Esophagus muscularis mucosa (tissue), 4 donors: ENCODE measurements at regions not wholly inside any gene's neighbourhood (a gene's known extent, or its start where the extent isn't known, plus 50 kb on each side); places are given as distances from the start of the nearest gene placed in this dataset.

ENCODE experiments used
- DNase-seq: peaks from one replicate; pipeline ENCODE4 v3.0.0-alpha.2; 2017; ENCODE audit errors: extremely low spot score
- H3K27ac ChIP-seq, 4 donors: fragments of 200-600 bp; sonication (generic); replicated peaks in 1 of 4; 1 replicate in 3 of 4; 2 replicates in 1 of 4; pipeline ENCODE4 v1.5.1; 2016 to 2019; ENCODE audit warnings: mild to moderate bottlenecking in 1 of 4
- H3K27me3 ChIP-seq, 4 donors: fragments of 200-600 bp; sonication (generic); one replicate each; pipeline versions ENCODE4 v1.5.1 to v1.6.0; 2016 to 2019
- H3K36me3 ChIP-seq, 4 donors: fragments of 200-600 bp; sonication (generic); one replicate each; pipeline ENCODE4 v1.5.1; 2016 to 2019
- H3K4me1 ChIP-seq, 4 donors: fragments of 200-600 bp; sonication (generic); one replicate each; pipeline ENCODE4 v1.5.1; 2016 to 2019
- H3K4me3 ChIP-seq, 4 donors: fragments of 200-600 bp; sonication (generic); 1 replicate in 2 of 4; 2 replicates in 2 of 4; pipeline ENCODE4 v1.5.1; 2016 to 2019; ENCODE audit warnings: mild to moderate bottlenecking in 4 of 4, moderate library complexity in 1 of 4
- H3K9me3 ChIP-seq, 4 donors: fragments of 200-600 bp; sonication (generic); 1 replicate in 3 of 4; 2 replicates in 1 of 4; pipeline ENCODE4 v1.5.1; 2016 to 2019
- EP300 ChIP-seq: sonication (generic); formaldehyde crosslinking; IDR thresholded peaks from one replicate; pipeline ENCODE4 v1.6.1; 2017; ENCODE audit warnings: antibody characterized with exemption
- POLR2A ChIP-seq: fragments of 450-650 bp; IDR thresholded peaks from one replicate; pipeline ENCODE4 v1.6.1; 2017; ENCODE audit warnings: antibody characterized with exemption, moderate library complexity, mild to moderate bottlenecking, low read depth
- POLR2AphosphoS5 ChIP-seq, 2 donors: sonication (generic); formaldehyde crosslinking; IDR thresholded peaks; one replicate each; pipeline ENCODE4 v1.6.1; 2017; ENCODE audit warnings: antibody characterized with exemption in 2 of 2
- WGBS: methylation state at CpG from one replicate; pipeline ENCODE4 v1.1.5; 2018; 5-methylcytosine and 5-hydroxymethylcytosine counted together
- intact Hi-C: fragments of 100-400 bp; cut with DNase I; formaldehyde crosslinking; loops from one replicate; pipeline ENCODE4 v1.15.1; 2023
- TF ChIP-seq, protein P1 (sequence below), 3 experiments: fragments of 200-600 bp in 2 of 3; fragments of 450-650 bp in 1 of 3; sonication (generic) in 2 of 3; IDR thresholded peaks; one replicate each; pipeline ENCODE4 v1.5.1; 2017 to 2019; ENCODE audit warnings: antibody characterized with exemption in 3 of 3, mild to moderate bottlenecking in 2 of 3, moderate library complexity in 1 of 3

DNA sequence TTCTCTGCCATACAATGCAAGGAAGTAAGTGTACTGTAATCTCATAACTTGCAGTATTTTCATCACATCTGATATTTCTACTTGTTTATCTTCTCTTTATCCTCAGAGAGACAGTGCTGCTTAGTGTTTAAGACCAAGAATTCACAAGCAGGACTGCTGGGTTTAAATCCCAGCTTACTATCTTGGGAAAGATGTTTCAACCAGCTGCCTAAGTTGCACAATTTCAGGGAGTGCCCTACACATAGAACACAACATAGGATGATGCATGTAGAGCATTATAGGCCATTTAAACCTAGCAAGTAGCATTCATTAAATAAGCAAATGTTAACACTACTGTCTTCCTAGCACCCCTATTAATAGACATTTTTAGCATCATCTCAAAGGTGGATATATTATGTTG is 205.2 kb upstream of the CEP162 start:
- no peak overlapping the region for H3K4me3 ChIP-seq
- peaks cover 0 to 18% (median 0%) of the 10 kb centered on the region in 4 donors for H3K27me3 ChIP-seq
- H3K27ac ChIP-seq: no peak overlapping the region
- no peaks in the 10 kb centered on the region for H3K36me3 ChIP-seq
- H3K4me1 ChIP-seq: no peaks in the 10 kb centered on the region
- TF ChIP-seq POLR2AphosphoS5 (IDR thresholded peaks at IDR 0.05): no peak
- TF ChIP-seq, protein P1, sequence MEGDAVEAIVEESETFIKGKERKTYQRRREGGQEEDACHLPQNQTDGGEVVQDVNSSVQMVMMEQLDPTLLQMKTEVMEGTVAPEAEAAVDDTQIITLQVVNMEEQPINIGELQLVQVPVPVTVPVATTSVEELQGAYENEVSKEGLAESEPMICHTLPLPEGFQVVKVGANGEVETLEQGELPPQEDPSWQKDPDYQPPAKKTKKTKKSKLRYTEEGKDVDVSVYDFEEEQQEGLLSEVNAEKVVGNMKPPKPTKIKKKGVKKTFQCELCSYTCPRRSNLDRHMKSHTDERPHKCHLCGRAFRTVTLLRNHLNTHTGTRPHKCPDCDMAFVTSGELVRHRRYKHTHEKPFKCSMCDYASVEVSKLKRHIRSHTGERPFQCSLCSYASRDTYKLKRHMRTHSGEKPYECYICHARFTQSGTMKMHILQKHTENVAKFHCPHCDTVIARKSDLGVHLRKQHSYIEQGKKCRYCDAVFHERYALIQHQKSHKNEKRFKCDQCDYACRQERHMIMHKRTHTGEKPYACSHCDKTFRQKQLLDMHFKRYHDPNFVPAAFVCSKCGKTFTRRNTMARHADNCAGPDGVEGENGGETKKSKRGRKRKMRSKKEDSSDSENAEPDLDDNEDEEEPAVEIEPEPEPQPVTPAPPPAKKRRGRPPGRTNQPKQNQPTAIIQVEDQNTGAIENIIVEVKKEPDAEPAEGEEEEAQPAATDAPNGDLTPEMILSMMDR (IDR thresholded peaks at IDR 0.05): no peak
- TF ChIP-seq POLR2A: no peak
- no peak for TF ChIP-seq EP300
- no peak for DNase-seq
- intact Hi-C loops: no loop called here
- H3K9me3 ChIP-seq: no peaks in the 10 kb centered on the region

DNA sequence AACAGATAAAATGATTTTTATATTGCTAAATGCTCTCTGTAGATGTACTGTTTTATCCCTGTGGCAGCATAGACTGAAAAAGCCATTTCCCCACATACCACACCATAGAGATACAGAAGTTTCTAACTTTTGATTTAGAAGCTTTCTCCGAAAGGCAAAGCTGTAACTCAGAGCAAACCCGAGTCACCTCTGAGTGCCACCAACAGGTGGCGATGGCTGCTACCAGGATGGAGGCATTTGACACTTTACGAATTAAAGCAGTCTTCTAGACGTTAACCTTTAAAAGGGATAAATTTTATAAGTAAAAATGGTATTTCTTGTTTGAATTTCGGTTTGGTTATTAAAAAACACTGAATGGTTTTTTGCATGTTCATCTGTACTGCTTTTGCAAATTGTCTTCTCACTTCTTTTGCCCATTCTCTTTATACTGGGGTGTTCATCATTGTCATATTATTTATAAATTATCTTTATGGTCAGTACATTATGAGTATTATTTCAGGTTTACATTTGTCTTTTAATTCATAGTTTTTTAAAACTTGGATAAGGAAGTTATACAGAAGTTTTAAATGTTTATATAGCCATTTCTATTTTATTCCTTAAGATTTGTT is 201.0 kb upstream of the CEP162 start:
- H3K27me3 ChIP-seq: peaks cover 0 to 33% (median 0%) of the 10 kb centered on the region in 4 donors
- no peak for DNase-seq
- no peak overlapping the region for H3K27ac ChIP-seq
- no peaks in the 10 kb centered on the region for H3K36me3 ChIP-seq
- intact Hi-C loops: loop anchor here (5.0 kb wide), 2 partner anchors 349 to 894 kb away; no protein-coding TSS in a partner anchor
- H3K4me1 ChIP-seq: no peaks in the 10 kb centered on the region
- no peak overlapping the region for H3K4me3 ChIP-seq
- 7% methylated on average over 6 of the region's 6 CpGs for WGBS
- TF ChIP-seq, protein P1 (IDR thresholded peaks at IDR 0.05): peak; percentile 64 to 76 (median 68)
- TF ChIP-seq POLR2AphosphoS5 (IDR thresholded peaks at IDR 0.05) (peak in 1 of 2 donors; percentile 36), POLR2A (no peak)
- H3K9me3 ChIP-seq: no peaks in the 10 kb centered on the region

GRCh38 chr6:84425971-84426705 is 198.7 kb upstream of the CEP162 start:
- Histone ChIP-seq H3K4me1 (peaks cover 0 to 5% (median 2%) of the 10 kb centered on the region in 4 donors), H3K27me3 (peaks cover 0 to 47% (median 0%) of the 10 kb centered on the region in 4 donors), H3K9me3 (no peaks in the 10 kb centered on the region), H3K27ac (no peak overlapping the region), H3K4me3 (no peak overlapping the region), H3K36me3 (no peaks in the 10 kb centered on the region)
- intact Hi-C loops: loop anchor here (5.0 kb wide), 2 partner anchors 351 to 896 kb away; no protein-coding TSS in a partner anchor
- TF ChIP-seq, protein P1 (IDR thresholded peaks at IDR 0.05): no peak
- no peak for TF ChIP-seq POLR2AphosphoS5 (IDR thresholded peaks at IDR 0.05)
- TF ChIP-seq POLR2A: no peak
- no peak for TF ChIP-seq EP300
- DNase-seq: no peak
- WGBS: 78% methylated on average over 5 of the region's 5 CpGs

DNA sequence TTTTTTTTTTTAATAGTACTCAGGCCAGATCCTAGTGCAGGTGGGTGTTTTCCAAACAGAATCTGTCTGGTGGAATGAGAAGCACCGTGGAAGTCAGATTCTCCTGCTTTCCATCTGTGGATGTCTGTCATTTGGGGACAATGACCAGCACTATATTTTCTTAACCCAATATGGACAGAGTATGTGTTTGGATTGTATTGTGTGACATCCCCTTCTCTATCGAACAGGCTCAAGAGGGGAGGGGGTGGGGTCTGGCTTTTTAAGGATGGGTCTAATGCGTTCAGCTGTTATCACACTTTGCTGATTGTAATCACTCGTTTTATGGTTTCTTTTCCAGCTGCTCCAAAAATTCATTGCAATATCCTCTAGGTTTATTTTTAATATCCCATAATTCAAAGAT is 197.5 kb upstream of the CEP162 start:
- peaks cover 0 to 43% (median 0%) of the 10 kb centered on the region in 4 donors for H3K27me3 ChIP-seq
- 49% methylated on average over 4 of the region's 4 CpGs for WGBS
- DNase-seq: no peak
- peaks cover 0 to 5% (median 2%) of the 10 kb centered on the region in 4 donors for H3K4me1 ChIP-seq
- intact Hi-C loops: loop anchor here (5.0 kb wide), 3 partner anchors 337 to 897 kb away; partner anchors contain the start of gene TBX18
- no peak overlapping the region for H3K4me3 ChIP-seq
- no peaks in the 10 kb centered on the region for H3K9me3 ChIP-seq
- H3K27ac ChIP-seq: no peak overlapping the region
- TF ChIP-seq EP300: no peak
- TF ChIP-seq, protein P1 (IDR thresholded peaks at IDR 0.05): no peak
- TF ChIP-seq POLR2AphosphoS5 (IDR thresholded peaks at IDR 0.05): no peak
- no peak for TF ChIP-seq POLR2A
- no peaks in the 10 kb centered on the region for H3K36me3 ChIP-seq
